Fibroblast of lung (primary cell): ENCODE measurements at regions not wholly inside any gene's neighbourhood (a gene's known extent, or its start where the extent isn't known, plus 50 kb on each side); places are given as distances from the start of the nearest gene placed in this dataset.

Source experiments
- DNase-seq, 2 donors: peaks; one replicate each; pipeline versions ENCODE4 v3.0.0 to v3.0.0-alpha.2; 2010; ENCODE audit warnings: low read depth in 2 of 2
- H2AFZ ChIP-seq: 2 replicates; pipeline ENCODE4 v1.5.1; 2012; ENCODE audit warnings: low read length, control low read depth, inconsistent platforms
- H3K27ac ChIP-seq: 2 replicates; pipeline ENCODE4 v1.5.1; 2011; ENCODE audit warnings: low read length, control low read depth; ENCODE audit not compliant: insufficient read depth
- H3K27me3 ChIP-seq: 2 replicates; pipeline ENCODE4 v1.5.1; 2011; ENCODE audit warnings: mild to moderate bottlenecking, low read length; ENCODE audit not compliant: control insufficient read depth, insufficient read depth
- H3K36me3 ChIP-seq: 2 replicates; pipeline ENCODE4 v1.5.1; 2011; ENCODE audit warnings: low read length; ENCODE audit not compliant: control insufficient read depth, insufficient read depth
- H3K4me1 ChIP-seq: 2 replicates; pipeline ENCODE4 v1.5.1; 2011; ENCODE audit warnings: low read length; ENCODE audit not compliant: control insufficient read depth, insufficient read depth; ENCODE audit errors: extremely low read depth
- H3K4me2 ChIP-seq: 2 replicates; pipeline ENCODE4 v1.5.1; 2011; ENCODE audit warnings: low read length, control low read depth; ENCODE audit not compliant: insufficient read depth; ENCODE audit errors: extremely low read depth
- H3K4me3 ChIP-seq, 4 experiments: fragments of 200-600 bp in 1 of 4; sonication (generic) in 1 of 4; replicated peaks in 1 of 4; 2 replicates each; pipeline ENCODE4 v1.5.1; 2011 to 2016; ENCODE audit warnings: low read length in 4 of 4, low read depth in 3 of 4, mild to moderate bottlenecking in 3 of 4, control low read depth in 2 of 4, inconsistent platforms in 1 of 4, mixed read lengths in 1 of 4; ENCODE audit not compliant: insufficient read depth in 1 of 4; ENCODE audit errors: control extremely low read depth in 1 of 4
- H3K79me2 ChIP-seq: 2 replicates; pipeline ENCODE4 v1.5.1; 2012; ENCODE audit warnings: mild to moderate bottlenecking, low read length, inconsistent platforms; ENCODE audit not compliant: control insufficient read depth, insufficient read depth
- H3K9ac ChIP-seq: 2 replicates; pipeline ENCODE4 v1.5.1; 2011; ENCODE audit warnings: mild to moderate bottlenecking, low read length, control low read depth; ENCODE audit not compliant: insufficient read depth
- H3K9me3 ChIP-seq: 2 replicates; pipeline ENCODE4 v1.5.1; 2012; ENCODE audit warnings: low read depth, low read length; ENCODE audit not compliant: control insufficient read depth, insufficient read depth
- H4K20me1 ChIP-seq: 2 replicates; pipeline ENCODE4 v1.5.1; 2011; ENCODE audit warnings: low read length; ENCODE audit not compliant: control insufficient read depth, insufficient read depth; ENCODE audit errors: extremely low read depth
- EZH2 ChIP-seq: IDR thresholded peaks from 2 replicates; pipeline ENCODE4 v1.5.1; 2012; ENCODE audit warnings: low read length, control low read depth, mild to moderate bottlenecking; ENCODE audit errors: missing control alignments
- TF ChIP-seq, protein P1 (sequence below), 2 donors: IDR thresholded peaks in 1 of 2; conservative IDR thresholded peaks in 1 of 2; 1 replicate in 1 of 2; 2 replicates in 1 of 2; pipeline ENCODE4 v1.5.1; 2011 to 2012; ENCODE audit warnings: low read length in 2 of 2, control low read depth in 1 of 2, inconsistent platforms in 1 of 2, low read depth in 1 of 2, mild to moderate bottlenecking in 1 of 2

GRCh38 chr16:62939687-62940086 lies 903.4 kb upstream of the CDH8 start:
- no peak overlapping the region for H3K27ac ChIP-seq
- no peak for DNase-seq
- no peaks in the 10 kb centered on the region for H3K9me3 ChIP-seq
- H3K9ac ChIP-seq = no peak overlapping the region
- no peak overlapping the region for H3K4me2 ChIP-seq
- H3K4me1 ChIP-seq = no peaks in the 10 kb centered on the region
- H3K36me3 ChIP-seq = no peaks in the 10 kb centered on the region
- H3K4me3 ChIP-seq = no peak overlapping the region
- H3K27me3 ChIP-seq = no peaks in the 10 kb centered on the region
- H2AFZ ChIP-seq = no peak overlapping the region
- H4K20me1 ChIP-seq = no peaks in the 10 kb centered on the region
- no peaks in the 10 kb centered on the region for H3K79me2 ChIP-seq
- TF ChIP-seq, protein P1, sequence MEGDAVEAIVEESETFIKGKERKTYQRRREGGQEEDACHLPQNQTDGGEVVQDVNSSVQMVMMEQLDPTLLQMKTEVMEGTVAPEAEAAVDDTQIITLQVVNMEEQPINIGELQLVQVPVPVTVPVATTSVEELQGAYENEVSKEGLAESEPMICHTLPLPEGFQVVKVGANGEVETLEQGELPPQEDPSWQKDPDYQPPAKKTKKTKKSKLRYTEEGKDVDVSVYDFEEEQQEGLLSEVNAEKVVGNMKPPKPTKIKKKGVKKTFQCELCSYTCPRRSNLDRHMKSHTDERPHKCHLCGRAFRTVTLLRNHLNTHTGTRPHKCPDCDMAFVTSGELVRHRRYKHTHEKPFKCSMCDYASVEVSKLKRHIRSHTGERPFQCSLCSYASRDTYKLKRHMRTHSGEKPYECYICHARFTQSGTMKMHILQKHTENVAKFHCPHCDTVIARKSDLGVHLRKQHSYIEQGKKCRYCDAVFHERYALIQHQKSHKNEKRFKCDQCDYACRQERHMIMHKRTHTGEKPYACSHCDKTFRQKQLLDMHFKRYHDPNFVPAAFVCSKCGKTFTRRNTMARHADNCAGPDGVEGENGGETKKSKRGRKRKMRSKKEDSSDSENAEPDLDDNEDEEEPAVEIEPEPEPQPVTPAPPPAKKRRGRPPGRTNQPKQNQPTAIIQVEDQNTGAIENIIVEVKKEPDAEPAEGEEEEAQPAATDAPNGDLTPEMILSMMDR (conservative IDR thresholded peaks at IDR 0.05 in 1 of 2, IDR thresholded peaks at IDR 0.05 in 1 of 2; ENCODE audit: low read depth in 1 of 2, low read length in 2 of 2) = no peak
- TF ChIP-seq EZH2 = no peak

DNA sequence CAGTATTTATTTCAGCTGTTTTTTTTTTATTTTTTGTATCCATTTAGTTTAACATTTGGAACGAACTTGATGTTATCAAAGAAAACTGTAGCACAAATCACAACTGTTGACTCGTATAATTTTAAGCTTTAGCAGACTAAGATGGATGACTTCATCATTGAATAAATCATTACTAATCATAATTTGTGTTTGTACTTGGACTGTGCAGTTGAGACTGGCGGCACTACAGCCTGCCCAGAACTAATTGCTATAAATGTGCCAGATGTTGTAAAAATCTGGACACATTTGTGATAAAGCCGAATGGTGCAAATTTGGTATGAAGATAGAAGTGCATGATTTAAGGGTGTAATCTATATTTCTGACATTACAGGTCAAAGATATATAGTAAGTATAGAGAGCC lies 897.7 kb upstream of the CDH8 start:
- H3K36me3 ChIP-seq = no peaks in the 10 kb centered on the region
- no peak overlapping the region for H2AFZ ChIP-seq
- no peak overlapping the region for H3K4me3 ChIP-seq
- no peak for DNase-seq
- no peaks in the 10 kb centered on the region for H3K9me3 ChIP-seq
- no peaks in the 10 kb centered on the region for H3K27me3 ChIP-seq
- no peaks in the 10 kb centered on the region for H3K4me1 ChIP-seq
- H4K20me1 ChIP-seq = no peaks in the 10 kb centered on the region
- no peak overlapping the region for H3K9ac ChIP-seq
- no peaks in the 10 kb centered on the region for H3K79me2 ChIP-seq
- TF ChIP-seq, protein P1 (conservative IDR thresholded peaks at IDR 0.05 in 1 of 2, IDR thresholded peaks at IDR 0.05 in 1 of 2; ENCODE audit: low read depth in 1 of 2, low read length in 2 of 2) = no peak
- no peak for TF ChIP-seq EZH2
- H3K4me2 ChIP-seq = no peak overlapping the region
- no peak overlapping the region for H3K27ac ChIP-seq

- no peaks in the 10 kb centered on the region for H3K36me3 ChIP-seq
- H3K27me3 ChIP-seq = no peaks in the 10 kb centered on the region
- no peak for DNase-seq
- no peak overlapping the region for H2AFZ ChIP-seq
- H3K4me3 ChIP-seq = no peak overlapping the region
- H3K27ac ChIP-seq = no peak overlapping the region
- H3K4me2 ChIP-seq = no peak overlapping the region
- H3K9ac ChIP-seq = no peak overlapping the region
- H4K20me1 ChIP-seq = no peaks in the 10 kb centered on the region
- TF ChIP-seq, protein P1 (conservative IDR thresholded peaks at IDR 0.05 in 1 of 2, IDR thresholded peaks at IDR 0.05 in 1 of 2; ENCODE audit: low read depth in 1 of 2, low read length in 2 of 2) = no peak
- no peak for TF ChIP-seq EZH2
- H3K79me2 ChIP-seq = no peaks in the 10 kb centered on the region
- H3K4me1 ChIP-seq = no peaks in the 10 kb centered on the region
- H3K9me3 ChIP-seq = no peaks in the 10 kb centered on the region
Observed at GRCh38 chr16:62929593-62929992, 893.4 kb upstream of the CDH8 start.
